Medulla oblongata (tissue), 1 donor: ENCODE measurements at regions not wholly inside any gene's neighbourhood (a gene's known extent, or its start where the extent isn't known, plus 50 kb on each side); places are given as distances from the start of the nearest gene placed in this dataset.
"Not testable (repeated sequence)": the region's sequence is repeated elsewhere in the genome, so short reads cannot be mapped to it uniquely, and the experiment has no call there.

ENCODE experiments used
- DNase-seq: peaks from one replicate; pipeline ENCODE4 v3.0.0-alpha.2; 2015; ENCODE audit errors: extremely low spot score

DNA sequence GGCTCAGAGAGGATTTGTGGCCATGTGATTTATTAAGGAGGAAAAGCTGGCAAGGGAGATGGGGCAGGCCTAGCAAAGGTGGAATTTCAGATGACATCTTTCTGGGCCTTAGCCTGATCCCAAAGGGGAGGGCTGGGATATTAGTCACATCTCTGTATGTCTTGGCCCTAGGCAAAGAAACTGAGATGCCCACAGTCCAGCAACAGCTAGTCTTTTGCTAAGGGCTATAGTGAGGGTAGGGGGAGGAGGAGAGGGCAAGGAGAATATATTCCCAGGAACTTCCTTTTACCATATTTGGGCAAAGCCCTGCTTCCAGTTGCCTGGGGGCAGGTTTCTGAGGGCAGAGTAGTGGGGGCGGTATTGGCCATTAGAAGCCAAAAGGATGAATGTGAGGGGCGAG lies 209.8 kb upstream of the NR3C2 start:
- DNase-seq, result no peak

DNA sequence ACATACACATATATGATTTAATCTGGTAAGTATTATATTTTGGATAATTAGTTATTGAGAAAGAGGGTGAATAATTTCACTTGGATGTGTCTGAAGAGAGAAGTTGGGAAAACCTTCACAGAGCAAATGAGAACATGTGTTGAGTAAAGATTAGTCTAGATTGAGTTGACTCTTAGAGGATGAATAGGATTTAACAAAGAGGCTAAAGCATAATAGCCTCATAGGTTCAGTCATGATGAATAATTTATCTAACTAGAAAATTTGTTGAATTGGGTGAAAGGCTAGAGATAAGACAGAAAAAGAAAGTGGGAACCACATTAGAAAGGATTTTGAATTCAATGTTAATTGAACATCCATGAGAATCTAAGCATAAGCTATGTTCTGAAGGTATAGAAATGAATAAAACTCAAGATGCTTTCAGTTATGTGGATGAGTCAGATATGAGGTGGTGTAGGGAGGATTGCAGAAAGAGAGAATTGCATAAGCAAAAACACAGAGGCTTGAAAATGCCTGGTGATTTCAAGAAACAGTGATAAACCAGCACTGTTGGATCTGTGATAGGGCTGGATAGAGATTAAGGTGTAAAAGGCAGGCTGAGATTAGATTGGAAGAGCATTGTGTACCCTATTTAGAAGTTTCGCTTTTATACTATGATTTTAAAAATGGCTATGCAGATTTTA lies 207.6 kb upstream of the NR3C2 start:
- DNase-seq, result no peak

GRCh38 chr4:148643851-148644250 lies 201.6 kb upstream of the NR3C2 start:
- no peak for DNase-seq

DNA sequence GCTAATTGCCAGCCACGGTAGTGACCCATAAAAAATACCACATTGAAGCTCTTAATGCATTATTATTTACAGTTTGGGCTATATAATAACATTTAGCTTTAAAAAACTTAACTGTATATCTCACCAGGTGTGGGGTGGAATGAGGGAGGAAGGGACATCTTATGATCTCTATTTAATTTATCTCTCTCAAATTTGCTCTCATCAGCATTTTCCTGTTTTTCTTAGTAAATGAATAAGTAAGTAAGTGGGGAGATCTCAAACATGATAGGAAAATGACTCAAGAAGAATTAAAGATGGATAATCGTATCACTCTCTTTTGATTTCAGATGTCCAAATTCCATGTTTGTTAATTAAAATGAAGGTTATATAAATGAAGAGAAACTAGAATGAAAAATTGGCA lies 200.7 kb upstream of the NR3C2 start:
- no peak for DNase-seq

GRCh38 chr4:148638079-148638478 lies 195.9 kb upstream of the NR3C2 start:
- not testable (repeated sequence) for DNase-seq

DNA sequence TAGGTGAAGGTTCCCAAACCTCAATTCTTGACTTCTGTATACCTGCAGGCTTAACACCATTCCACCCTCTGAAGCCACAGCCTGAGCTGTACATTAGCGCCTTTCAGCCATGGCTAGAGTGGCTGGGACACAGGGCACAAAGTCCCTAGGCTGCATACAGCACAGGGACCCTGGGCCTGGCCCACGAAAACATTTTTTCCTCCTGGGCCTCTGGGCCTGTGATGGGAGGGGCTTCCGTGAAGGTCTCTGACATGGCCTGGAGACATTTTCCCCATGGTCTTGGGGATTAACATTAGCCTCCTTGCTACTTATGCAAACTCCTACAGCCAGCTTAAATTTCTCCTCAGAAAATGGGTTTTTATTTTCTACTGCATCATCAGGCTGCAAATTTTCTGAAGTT lies 195.2 kb upstream of the NR3C2 start:
- DNase-seq, result not testable (repeated sequence)

- DNase-seq, result no peak
Observed at GRCh38 chr4:148634476-148634875, 192.3 kb upstream of the NR3C2 start.

- DNase-seq, result no peak
Observed at GRCh38 chr4:148633720-148634119, 191.5 kb upstream of the NR3C2 start.

DNA sequence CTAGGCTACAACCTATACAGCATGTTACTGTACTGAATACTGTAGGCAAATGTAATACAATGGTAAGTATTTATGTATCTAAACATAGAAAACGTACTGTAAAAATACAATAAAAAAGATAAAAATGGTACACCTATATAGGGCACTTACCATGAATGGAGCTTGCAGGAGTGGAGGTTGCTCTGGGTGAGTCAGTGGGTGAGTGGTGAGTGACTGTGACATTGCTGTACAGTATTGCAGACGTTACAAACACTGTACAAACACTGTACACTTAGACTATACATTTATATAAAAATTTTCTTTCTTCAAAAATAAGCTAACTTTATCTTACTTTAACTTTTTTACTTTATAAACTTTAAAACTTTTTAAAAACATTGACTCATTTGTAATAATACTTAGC lies 190.3 kb upstream of the NR3C2 start:
- DNase-seq, result no peak

GRCh38 chr4:148630051-148630450 lies 187.8 kb upstream of the NR3C2 start:
- DNase-seq, result no peak

- DNase-seq, result no peak
Observed at GRCh38 chr4:148618856-148619255, 176.6 kb upstream of the NR3C2 start.

- no peak for DNase-seq
Observed at GRCh38 chr4:148608968-148609367, 166.8 kb upstream of the NR3C2 start.

DNA sequence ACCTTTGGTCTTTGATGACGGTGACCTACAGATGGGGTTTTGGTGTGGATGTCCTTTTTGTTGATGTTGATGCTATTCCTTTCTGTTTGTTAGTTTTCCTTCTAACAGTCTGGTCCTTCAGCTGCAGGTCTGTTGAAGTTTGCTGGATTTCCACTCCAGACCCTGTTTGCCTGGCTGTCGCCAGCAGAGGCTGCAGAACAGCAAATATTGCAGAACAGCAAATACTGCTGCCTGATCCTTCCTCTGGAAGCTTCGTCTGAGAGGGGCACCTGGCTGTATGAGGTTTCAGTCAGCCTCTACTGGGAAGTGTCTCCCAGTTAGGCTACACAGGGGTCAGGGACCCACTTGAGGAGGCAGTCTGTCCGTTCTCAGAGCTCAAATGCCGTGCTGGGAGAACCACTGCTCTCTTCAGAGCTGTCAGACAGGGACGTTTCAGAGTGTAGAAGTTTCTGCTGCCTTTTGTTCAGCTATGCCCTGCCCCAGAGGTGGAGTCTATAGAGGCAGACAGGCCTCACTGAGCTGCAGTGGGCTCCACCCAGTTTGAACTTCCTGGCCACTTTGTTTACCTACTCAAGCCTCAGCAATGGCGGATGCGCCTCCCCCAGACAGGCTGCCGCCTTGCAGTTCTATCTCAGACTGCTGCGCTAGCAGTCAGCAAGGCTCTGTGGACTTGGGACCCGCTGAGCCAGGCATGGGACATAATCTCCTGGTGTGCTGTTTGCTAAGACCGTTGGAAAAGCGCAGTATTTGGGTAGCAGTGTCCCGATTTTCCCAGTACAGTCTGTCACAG lies 156.4 kb upstream of the NR3C2 start:
- DNase-seq, result not testable (repeated sequence)

DNA sequence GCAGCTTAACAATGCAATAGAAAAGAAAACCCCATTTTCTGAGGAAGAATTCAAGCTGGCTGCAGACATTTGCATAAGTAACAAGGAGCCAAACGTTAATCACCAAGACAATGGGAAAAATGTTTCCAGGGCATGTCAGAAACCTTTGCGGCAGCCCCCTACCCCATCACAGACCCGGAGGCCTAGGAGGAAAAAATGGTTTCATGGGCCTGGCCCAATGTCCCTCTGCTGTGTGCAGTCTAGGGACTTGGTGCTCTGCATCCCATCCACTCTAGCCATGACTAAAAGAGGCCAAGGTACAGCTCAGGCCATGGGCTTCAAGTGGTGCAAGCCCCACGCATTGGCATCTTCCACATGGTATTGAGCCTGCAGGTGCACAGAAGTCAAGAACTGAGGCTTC lies 147.0 kb upstream of the NR3C2 start:
- DNase-seq, result no peak

DNA sequence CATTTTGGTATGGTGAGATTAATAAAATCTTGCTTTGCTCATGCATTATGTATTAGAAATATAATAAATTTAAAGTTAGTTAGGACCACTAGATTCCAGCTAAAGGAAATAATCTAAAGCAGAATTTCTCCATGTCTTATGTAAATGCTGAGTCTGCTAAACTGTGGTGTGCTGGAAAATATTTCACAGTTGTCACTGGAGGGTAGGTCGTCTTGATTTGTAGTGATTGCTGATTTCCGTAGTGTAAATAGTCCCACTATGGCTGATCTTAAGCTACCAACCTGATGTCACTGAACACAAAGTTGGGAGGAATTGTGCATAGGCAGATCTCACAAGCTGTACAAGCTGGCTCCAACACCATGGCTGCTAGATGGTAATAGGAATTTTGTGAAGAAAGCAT lies 133.4 kb upstream of the NR3C2 start:
- no peak for DNase-seq

GRCh38 chr4:148574911-148575310 lies 132.7 kb upstream of the NR3C2 start:
- DNase-seq, result no peak

GRCh38 chr4:148574502-148574901 lies 132.3 kb upstream of the NR3C2 start:
- DNase-seq, result no peak

DNA sequence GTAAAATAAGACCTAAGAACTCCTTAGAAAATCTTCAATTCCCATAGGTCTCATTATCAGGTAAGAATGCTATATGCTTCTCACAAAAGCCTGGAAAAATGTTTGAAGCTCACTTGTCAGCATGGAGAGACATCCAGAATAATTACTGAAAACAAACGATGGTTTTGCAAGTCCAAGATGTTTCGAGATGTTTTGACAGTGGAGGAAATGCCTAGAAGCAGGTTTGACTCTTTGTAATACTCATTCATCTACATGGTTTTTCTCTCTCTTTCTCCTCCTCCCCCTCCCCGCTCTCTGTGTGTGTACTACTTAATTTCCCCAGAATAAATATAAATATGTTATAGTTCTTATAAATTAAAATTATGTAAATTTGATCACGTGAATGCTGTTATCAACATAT lies 131.9 kb upstream of the NR3C2 start:
- no peak for DNase-seq

- no peak for DNase-seq
Observed at GRCh38 chr4:148573296-148573695, 131.1 kb upstream of the NR3C2 start.

GRCh38 chr4:148565801-148566200 lies 123.6 kb upstream of the NR3C2 start:
- peak; percentile 72 for DNase-seq

- no peak for DNase-seq
Observed at GRCh38 chr4:148563684-148564083, 121.5 kb upstream of the NR3C2 start.

- no peak for DNase-seq
Observed at GRCh38 chr4:148561467-148561866, 119.3 kb upstream of the NR3C2 start.

DNA sequence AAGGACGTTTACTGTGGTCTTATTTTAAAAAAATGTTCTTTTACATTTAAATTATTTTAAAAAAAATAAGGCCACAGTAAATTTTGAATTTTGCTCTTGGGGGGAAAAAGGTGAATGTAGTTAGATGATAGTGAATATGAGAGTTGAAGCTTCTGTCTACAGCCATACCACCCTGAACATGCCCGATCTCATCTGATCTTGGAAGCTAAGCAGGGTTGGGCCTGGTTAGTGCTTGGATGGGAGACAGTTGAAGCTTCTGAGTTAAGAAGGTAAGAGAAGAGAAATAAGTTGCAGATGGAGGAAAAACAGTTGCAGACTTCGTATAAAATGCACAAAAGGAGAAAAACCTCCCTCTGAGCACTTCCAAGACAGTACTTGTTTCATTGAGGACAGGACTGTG lies 115.6 kb upstream of the NR3C2 start:
- no peak for DNase-seq
